GM21717 (cell line): ENCODE measurements at regions not wholly inside any gene's neighbourhood (a gene's known extent, or its start where the extent isn't known, plus 50 kb on each side); places are given as distances from the start of the nearest gene placed in this dataset.
"Not testable (repeated sequence)": the region's sequence is repeated elsewhere in the genome, so short reads cannot be mapped to it uniquely, and the experiment has no call there.

ENCODE experiments used
- ATAC-seq: cut with Tn5 transposase; IDR thresholded peaks from one replicate; pipeline ENCODE4 v1.9.1; 2021; ENCODE audit warnings: mild to moderate bottlenecking, moderate library complexity; ENCODE audit not compliant: unreplicated experiment

DNA sequence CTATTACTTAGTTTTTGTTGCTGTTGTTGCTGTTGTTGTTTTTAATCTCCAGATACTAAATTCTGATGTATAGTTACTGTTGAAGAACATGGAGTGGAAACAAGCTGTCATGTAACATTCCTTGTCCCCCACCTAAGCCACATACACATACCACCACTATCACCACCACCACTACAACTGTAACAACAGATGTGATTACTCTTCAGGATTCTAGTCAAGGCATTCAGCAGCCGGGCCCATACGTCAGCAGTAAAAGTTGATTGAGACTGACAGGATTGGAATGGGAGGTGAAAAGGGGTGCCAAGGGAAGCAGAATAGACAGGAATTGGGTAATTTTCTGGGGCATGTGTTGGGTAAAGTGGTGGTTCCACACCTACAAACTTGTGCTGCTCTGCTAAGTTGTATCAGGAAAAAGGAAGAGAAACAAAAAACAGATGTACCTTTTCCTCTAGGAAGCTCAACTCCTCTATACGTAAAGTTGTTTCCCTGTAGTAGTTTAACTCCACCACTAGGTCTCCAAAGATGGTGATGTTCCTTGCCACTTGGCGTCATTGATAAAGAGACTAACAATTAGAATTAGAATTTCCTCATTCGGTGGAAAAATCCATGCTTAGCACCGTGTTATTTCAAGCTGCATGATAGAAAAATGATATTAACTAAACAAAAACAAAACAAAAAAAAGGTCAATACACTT, 138.6 kb downstream of the ARRDC3 start:
- no peak for ATAC-seq

DNA sequence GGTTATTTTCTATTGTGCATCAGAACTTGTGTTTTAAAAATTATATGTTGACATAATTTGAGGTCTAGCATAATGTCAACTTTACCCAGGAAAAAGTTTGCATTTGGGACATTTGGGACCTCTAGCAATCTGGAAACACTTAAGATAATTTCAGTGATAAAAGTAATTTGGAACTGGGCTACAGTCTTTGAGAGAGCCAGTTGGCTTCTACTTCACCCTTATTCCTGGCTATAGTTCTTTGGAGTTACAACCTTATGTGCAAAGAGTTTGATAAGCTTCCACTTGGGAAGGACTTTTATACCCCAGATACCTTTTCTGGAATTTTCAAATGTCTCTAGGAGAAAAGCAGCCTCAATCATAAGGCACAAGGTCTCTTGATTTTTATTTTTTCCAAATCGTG, 139.3 kb downstream of the ARRDC3 start:
- no peak for ATAC-seq

- ATAC-seq, result no peak
Observed at GRCh38 chr5:91243286-91243685, 139.8 kb downstream of the ARRDC3 start.

- not testable (repeated sequence) for ATAC-seq
Observed at GRCh38 chr5:91241460-91241859, 141.7 kb downstream of the ARRDC3 start.

DNA sequence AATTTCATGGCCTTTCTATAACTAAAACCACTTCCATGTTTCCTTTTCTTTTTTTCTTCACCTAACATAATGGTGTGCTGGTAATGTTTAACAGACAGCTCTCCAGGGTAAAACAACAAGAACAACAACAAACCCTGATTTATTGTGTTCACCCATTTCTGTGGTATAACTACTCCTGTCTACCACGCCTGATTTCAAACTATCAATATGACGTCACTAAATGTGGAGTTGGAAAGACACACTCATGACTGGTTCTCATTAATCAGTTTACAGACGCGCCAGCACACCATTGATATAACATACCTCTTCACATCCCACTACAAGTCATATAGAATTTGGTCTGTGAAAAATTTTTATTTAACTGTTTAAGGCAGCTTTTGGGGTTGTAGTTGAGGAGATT, 142.9 kb downstream of the ARRDC3 start:
- no peak for ATAC-seq

- no peak for ATAC-seq
Observed at GRCh38 chr5:91235271-91235694, 147.8 kb downstream of the ARRDC3 start.

DNA sequence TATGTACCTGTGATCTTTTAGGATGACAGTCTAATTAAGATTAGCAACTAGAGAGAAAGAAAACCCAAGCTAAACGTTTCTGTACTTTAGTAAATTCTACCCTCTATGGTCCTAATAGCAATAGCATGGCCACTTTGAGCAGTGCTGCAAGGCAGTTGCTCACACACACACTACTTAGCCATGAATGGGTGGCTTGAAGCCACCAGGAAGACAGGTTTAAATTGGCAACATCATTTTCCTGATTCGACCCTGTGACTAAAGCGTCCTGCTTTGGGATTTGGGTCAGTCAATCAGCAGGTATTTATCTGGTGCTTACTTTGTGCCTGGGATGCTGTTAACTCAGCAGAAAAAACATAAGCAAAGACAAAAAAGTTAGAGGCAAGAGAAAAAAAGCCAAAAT, 150.6 kb downstream of the ARRDC3 start:
- ATAC-seq, result no peak

DNA sequence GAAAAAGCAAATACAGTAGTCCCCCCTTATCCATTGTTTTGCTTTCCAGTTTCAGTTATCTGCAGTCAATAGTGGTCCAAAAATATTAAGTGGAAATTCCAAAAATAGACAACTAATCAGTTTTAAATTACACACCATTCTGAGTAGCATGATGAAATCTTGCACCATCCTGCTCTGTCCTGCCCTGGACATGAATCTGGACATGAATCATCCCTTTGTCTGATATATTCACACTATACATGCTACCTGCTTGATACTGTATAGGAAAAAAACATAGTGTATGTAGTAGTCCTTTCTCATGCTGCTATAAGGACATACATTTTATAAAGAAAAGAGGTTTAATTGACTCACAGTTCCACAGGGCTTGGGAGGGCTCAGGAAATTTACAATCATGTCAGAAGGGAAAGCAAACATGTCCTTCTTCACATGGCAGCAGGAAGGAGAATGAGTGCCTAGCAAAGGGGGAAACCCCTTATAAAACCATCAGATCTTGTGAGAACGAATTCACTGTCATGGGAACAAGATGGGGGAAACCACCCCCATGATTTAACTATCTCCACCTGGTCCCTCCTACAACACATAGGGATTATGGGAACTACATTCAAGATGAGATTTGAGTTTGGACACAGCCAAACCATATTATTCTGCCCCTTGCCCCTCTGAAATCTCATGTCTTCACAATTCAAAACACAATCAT, 153.9 kb downstream of the ARRDC3 start:
- no peak for ATAC-seq

DNA sequence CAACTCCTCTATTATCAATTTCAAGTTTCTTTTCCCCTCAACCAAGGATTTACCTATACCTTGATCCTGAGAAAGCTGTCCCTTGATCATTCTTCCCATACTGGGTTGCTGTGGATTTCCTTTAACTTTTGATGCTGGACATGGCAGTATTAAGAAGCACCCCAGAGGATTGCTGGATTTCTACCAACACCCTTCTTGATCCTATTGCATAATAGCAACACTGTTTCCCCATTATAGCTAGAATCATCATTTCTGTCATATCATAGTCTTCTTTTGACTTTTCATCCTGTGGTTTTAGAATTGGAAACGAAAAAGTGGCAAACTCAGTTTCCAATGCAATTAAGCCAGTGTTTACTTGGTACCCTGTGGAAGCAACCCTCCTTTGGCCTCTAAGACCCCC, 154.9 kb downstream of the ARRDC3 start:
- ATAC-seq, result no peak

DNA sequence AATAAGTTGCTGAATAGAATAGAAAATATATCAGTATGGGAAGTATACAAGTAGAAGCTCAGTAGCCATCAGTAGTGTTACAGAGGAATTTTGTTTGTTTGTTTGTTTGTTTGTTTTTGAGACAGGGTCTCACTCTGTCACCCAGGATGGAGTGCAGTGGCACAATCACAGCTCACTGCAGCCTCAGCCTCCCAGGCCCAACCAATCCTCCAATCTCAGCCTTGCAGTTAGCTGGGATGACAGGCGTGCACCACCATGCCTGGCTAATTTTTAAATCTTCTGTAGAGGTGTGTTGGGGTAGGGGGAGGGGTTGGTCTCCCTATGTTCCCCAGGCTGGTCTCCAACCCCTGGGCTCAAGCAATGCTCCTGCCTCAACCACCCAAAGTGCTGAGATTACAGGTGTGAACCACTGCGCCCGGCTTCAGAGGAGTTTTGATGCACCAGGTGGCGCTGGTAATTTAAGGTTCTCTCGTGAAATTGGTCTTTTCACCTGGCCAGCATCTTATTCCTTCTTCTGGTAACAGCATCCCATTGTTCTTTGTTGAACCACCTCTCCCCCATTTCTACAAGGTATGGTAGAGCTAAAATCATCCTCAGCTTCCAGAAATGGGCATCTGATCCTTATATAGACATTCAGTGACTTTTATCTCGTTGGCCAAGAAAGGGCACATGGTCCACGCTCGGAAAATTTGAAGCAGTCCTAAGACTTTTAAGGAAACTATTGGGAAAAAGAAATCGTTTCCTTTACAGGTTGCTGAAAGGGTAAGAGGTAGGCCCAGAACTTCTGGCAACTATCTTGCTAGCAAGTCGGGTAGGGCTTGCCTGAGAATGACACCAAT, 157.1 kb downstream of the ARRDC3 start:
- no peak for ATAC-seq

DNA sequence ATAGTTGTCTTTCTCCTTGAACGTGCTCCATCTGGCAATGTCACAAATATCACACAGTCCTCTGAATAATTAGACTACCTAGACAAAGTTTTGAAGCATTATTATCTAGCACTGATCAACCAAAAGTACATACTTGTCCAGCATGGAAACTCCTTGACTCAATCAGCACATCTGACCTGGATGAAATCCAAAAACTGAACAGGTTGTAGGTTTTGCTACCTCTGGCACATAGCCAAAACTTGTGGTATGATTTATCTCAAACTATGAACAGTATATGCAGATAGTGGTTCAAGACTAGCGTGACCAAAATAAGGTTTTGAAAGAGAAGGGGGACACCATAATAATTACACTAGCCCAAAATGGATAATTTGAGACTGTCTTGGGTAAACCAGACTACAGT, 158.1 kb downstream of the ARRDC3 start:
- ATAC-seq, result no peak

- no peak for ATAC-seq
Observed at GRCh38 chr5:91224456-91224855, 158.7 kb downstream of the ARRDC3 start.

DNA sequence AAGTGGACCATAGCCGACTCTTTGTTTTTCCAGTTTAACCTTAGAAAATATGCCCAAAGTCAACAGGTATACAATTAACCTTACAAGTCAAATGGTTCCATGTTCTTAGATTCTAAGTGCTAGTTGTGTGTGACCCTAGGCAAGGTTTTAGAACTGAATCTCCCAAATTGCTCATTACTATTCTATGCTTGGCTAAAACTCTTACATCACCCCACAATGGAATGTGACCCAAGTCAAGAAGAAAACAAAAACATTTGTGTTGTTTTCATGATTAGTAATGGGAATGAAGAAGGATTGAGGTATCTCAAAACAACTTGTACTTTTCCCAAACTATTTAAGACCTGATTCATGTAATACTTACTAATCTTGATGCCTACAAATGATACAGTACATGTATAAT, 159.2 kb downstream of the ARRDC3 start:
- ATAC-seq, result no peak

DNA sequence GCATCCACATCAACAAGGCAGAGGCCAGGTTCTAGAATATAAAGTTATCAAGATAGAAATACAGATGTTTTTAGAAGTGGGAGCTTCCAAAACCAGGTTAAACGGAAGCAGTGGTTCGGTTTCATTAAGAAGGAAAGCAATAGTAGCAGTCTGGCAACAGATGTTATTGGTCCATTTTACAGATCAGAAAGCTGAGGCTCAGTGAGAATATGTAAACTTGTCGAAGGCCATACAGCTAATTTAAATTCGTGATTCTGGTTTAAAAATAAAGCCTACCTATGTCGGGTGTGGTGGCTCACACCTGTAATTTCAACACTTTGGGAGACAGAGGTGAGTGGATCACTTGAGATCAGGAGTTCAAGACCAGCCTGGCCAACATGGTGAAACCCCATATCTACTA, 160.6 kb downstream of the ARRDC3 start:
- ATAC-seq, result no peak

DNA sequence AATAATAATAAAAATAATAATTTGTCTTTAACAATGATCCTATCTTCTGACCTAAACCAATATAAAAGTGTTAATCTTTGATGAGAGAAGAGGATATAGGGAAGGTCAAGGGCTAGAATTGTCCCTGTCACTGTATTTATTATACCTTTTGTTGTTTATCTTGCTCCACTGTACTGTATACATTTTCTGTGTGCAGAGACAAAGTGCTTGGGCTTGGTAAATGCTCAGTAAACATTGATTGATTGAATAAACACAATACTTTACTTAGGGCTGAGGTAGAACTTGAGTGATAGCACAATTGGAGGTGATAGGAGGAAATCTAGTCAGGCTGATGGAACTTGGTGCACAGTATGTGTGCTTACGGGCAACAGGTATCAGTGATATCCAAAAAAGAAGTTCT, 161.2 kb downstream of the ARRDC3 start:
- no peak for ATAC-seq

DNA sequence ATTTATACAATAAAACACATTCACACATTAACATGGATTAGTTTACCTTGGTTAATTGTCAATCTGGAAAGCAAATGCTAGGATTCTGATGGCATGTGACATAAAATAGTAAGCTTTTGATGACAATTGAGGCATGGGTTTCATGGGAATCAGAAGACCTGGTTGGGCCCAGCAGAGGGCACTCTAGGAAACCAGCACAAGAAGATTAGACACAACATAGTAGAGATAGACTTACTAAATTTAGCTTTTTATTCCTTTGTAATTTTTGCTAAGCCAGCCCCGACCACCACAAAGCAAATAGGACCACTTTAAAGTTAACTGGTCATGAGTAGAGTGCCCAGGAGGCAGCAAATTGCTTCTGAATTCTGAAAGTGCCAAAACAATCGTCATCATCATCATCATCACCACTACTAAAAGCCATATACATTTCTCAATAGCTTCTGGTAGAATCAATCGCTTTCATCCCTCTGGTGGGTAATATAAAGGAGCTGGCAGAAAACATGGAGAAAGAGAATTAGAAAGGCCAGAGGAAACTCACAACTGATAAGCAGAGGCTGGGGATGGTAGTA, 163.2 kb downstream of the ARRDC3 start:
- no peak for ATAC-seq

- ATAC-seq, result no peak
Observed at GRCh38 chr5:91219091-91219802, 163.9 kb downstream of the ARRDC3 start.

GRCh38 chr5:91217859-91218258, 165.3 kb downstream of the ARRDC3 start:
- ATAC-seq, result no peak

- ATAC-seq, result no peak
Observed at GRCh38 chr5:91214571-91214970, 168.5 kb downstream of the ARRDC3 start.
